GM12872 (cell line): ENCODE measurements at regions not wholly inside any gene's neighbourhood (a gene's known extent, or its start where the extent isn't known, plus 50 kb on each side); places are given as distances from the start of the nearest gene placed in this dataset.

Experiments used
- TF ChIP-seq, protein P1 (sequence below): IDR thresholded peaks from 3 replicates; pipeline ENCODE4 v1.5.1; 2011; ENCODE audit warnings: low read depth, mild to moderate bottlenecking, low read length, moderate library complexity; ENCODE audit not compliant: insufficient read depth

DNA sequence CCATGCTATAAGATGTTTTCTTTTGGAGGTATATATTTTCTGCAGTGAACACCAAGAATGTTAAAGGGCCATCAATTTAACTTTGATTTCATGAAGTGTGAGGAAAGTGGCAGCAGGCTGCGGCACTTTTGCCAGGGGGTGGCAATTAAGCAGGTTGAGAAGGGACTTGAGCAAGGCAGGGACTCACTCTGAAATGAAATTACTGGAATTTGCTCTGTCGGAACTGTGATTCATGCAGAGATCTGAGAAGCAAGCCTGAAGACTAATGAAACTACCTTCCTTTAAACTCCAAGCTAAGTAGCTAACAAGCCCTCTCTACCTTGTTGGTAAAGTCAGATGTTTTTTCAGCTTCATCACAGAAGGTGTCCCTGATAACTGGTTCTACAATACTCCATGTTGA is 441.6 kb downstream of the SIPA1L2 start:
- TF ChIP-seq, protein P1, sequence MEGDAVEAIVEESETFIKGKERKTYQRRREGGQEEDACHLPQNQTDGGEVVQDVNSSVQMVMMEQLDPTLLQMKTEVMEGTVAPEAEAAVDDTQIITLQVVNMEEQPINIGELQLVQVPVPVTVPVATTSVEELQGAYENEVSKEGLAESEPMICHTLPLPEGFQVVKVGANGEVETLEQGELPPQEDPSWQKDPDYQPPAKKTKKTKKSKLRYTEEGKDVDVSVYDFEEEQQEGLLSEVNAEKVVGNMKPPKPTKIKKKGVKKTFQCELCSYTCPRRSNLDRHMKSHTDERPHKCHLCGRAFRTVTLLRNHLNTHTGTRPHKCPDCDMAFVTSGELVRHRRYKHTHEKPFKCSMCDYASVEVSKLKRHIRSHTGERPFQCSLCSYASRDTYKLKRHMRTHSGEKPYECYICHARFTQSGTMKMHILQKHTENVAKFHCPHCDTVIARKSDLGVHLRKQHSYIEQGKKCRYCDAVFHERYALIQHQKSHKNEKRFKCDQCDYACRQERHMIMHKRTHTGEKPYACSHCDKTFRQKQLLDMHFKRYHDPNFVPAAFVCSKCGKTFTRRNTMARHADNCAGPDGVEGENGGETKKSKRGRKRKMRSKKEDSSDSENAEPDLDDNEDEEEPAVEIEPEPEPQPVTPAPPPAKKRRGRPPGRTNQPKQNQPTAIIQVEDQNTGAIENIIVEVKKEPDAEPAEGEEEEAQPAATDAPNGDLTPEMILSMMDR = no peak

DNA sequence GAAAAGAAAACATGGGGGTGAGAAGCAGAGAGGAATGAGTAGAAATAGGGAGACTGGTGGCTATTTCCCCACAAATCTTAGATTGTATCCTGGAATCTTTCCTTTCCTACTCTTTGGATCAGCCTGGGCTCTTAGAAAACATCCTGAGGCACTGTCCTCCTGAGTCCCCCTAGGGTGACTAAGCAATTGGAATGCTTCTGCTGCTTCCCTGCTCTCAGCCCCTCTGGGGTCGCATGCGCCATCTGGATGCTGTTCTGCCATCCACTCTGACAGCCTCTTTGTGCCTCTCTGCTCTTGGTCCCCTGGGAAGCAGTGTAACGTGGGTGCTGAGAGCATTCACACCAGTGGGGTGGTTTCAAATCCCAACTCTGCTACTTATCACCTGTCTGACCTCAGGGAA is 443.0 kb downstream of the SIPA1L2 start:
- TF ChIP-seq, protein P1 = no peak

DNA sequence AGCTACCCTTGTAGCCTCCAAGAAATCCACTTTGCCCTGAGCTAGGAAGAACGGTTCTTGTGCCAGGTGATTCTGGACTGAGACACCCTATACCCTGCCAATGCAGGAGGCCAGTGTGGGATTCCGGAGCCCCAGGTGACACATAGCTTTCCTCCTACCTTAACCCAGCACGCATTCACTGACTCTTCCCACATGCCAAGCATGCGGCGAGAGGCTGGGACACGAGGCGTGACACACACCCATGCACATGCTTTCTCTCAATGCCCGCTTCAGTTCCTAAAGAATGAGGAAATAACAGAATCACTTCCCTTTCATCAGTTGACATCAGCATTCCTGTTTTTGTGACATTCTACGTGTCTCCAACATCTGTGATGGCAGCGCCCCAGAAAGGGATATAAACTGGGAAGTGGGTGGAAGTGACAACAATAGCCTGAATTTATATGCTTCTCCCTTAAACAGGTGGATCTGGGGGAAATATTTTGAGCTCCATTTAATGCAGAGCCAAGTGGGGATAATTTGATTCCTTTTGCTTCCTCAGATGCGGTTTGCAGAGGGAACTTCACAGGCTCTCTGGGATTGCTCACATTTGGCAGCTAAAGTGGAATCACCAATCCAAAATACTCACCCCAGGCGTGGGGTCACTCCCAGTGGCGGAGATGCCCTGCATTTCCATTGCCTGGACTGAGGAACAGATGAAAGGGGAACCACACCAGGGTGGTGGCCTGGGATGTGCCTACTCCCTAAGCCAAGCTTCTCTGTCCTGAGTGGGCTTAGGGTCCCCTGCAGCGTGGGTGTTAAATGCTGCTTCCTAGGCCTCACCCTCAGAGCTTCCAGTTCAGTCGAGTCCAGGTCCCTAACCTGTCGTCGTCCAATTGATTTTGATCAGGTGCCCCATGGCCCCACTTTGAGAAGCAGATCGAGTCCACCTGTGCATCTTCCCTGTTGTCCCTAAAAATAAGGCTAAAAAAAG is 445.1 kb downstream of the SIPA1L2 start:
- TF ChIP-seq, protein P1 = no peak

DNA sequence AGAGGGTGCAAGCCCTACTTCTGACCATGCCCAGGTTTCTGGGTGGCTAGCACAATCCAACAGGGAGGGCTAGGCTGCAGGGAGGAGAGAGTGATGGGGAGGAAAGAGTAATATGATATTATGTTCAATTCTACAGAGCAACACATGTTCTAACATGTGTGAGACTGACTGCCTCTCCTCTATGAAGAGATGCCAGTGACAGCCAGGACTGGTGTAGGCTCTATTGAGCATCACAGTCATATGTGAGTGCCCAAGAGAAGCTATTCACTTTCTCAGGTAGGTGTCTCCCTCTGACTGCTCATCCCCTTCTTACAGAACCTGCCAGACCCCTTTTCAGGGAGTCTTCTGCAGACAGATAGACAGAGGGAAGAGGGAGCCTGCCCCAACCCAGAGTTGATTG is 446.1 kb downstream of the SIPA1L2 start:
- TF ChIP-seq, protein P1 = no peak

DNA sequence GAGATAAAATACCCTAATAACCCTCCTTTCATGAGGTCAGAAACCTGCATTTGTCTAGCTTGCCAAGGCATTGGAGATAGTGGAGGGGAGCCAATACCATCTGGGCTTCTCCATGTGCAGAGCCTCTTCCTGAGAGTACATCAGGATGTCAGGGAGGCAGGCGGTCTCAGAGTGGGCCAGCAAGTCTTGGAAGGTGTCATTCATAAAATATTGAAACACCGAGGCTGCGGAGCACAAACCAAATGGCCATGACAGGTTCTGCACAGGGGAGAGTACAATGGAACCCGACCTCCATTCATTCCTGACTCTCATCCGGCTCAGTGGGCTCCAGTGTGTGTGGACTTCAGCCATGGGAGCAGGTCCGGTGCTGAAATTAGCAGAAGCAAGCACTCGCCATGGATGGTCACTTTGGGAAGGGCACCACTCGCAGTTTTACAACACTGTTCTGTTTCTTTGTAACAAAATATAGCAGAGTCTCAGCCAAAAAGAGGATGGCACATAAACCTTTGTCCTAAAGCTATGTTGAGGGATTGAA is 446.6 kb downstream of the SIPA1L2 start:
- TF ChIP-seq, protein P1 = no peak

DNA sequence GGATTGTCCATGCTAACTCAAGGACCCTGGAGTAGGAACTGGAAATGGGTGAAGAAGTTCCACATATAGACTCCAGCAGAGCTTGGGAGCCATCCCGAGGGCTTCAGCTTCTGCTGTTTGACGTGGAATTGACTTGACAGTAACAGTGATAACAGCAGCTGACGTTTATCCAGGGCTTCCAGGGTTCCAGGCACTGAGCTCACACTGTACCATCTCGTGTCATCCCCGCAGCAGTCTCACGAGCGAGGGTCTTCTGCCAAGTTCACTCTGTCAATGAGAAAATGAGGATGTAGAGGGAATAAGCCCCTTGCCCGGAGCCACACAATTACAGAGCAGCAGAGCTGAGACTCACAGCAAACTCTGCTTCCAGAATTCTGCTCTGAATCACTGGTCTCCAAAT is 447.7 kb downstream of the SIPA1L2 start:
- TF ChIP-seq, protein P1 = no peak

DNA sequence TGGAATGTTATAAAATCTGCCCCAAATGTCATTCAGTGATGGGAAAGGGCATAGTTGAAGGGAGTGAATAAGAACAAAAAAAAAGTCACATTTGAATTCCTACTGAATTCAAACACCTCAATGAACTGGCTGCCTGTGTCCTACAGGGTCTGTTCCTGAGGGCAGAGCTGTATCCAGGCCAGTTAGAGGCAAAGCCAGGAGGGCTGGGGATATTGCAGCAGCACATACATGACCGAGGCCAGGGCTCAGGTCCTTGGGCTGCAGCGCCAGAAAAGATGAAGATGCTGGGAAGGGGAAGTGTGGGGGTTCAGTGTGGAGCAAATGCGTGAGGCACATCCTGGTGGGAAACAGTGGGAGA is 449.2 kb downstream of the SIPA1L2 start:
- TF ChIP-seq, protein P1 = no peak
